Endothelial cell of umbilical vein (primary cell): ENCODE measurements at regions not wholly inside any gene's neighbourhood (a gene's known extent, or its start where the extent isn't known, plus 50 kb on each side); places are given as distances from the start of the nearest gene placed in this dataset.

Experiments
- EZH2 ChIP-seq: IDR thresholded peaks from 2 replicates; pipeline ENCODE4 v1.6.1; 2012; ENCODE audit warnings: borderline replicate concordance, low read depth, mild to moderate bottlenecking, moderate library complexity, low read length, inconsistent platforms; ENCODE audit not compliant: severe bottlenecking
- FOS ChIP-seq: IDR thresholded peaks from 2 replicates; pipeline ENCODE4 v1.6.1; 2011; ENCODE audit warnings: mild to moderate bottlenecking, low read length, moderate library complexity, borderline replicate concordance; ENCODE audit not compliant: insufficient read depth
- GATA2 ChIP-seq: IDR thresholded peaks from 2 replicates; pipeline ENCODE4 v1.7.0; 2011; ENCODE audit warnings: low read depth, mild to moderate bottlenecking, moderate library complexity, mixed read lengths, low read length; ENCODE audit not compliant: insufficient read length, insufficient read depth
- JUN ChIP-seq: IDR thresholded peaks from 2 replicates; pipeline ENCODE4 v1.6.1; 2011; ENCODE audit warnings: borderline replicate concordance, low read depth; ENCODE audit not compliant: insufficient read length, insufficient read depth
- MYC ChIP-seq: IDR thresholded peaks from one replicate; pipeline ENCODE4 v1.6.1; 2011; ENCODE audit warnings: mild to moderate bottlenecking, low read depth, low read length
- POLR2A ChIP-seq: IDR thresholded peaks from 2 replicates; pipeline ENCODE4 v1.6.1; 2012; ENCODE audit warnings: low read depth, mild to moderate bottlenecking, control low read depth, low read length
- POLR2AphosphoS5 ChIP-seq: IDR thresholded peaks from 2 replicates; pipeline ENCODE4 v1.6.1; 2012; ENCODE audit warnings: low read depth, mild to moderate bottlenecking, control low read depth, low read length, moderate library complexity; ENCODE audit not compliant: insufficient read depth
- TF ChIP-seq, protein P1 (sequence below), 2 donors: IDR thresholded peaks; 1 replicate in 1 of 2; 2 replicates in 1 of 2; pipeline ENCODE4 v1.5.1; 2011; ENCODE audit warnings: low read length in 2 of 2, mild to moderate bottlenecking in 2 of 2, moderate library complexity in 2 of 2, control low read depth in 1 of 2, inconsistent platforms in 1 of 2, low read depth in 1 of 2; ENCODE audit not compliant: insufficient read depth in 1 of 2; ENCODE audit errors: extremely low read depth in 1 of 2
- TF ChIP-seq, protein P2 (sequence below): IDR thresholded peaks from 2 replicates; pipeline ENCODE4 v1.6.1; 2011; ENCODE audit not compliant: insufficient read depth, insufficient read length

DNA sequence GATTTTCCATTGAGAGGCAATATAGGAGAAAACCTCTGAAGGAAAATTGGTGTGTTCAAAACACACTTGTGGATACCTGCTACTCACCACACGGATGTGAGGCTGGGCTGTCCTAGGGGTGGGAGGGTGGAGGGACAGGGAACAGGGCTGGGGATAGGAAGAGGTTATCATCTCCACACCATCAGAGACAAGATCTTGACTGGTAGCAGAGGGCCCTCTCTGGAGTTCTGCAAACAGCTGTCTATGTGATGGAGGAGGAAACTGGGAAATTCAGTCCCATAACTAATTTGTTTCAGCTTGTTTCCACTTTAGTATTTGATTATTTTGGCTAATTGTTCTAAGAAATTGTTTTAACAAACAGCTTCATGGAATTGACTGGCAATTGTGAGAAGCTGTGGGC, 91.6 kb upstream of the FSTL4 start:
- TF ChIP-seq FOS (no peak), EZH2 (no peak), MYC (no peak), POLR2A (no peak), GATA2 (no peak), POLR2AphosphoS5 (no peak), JUN (no peak)
- TF ChIP-seq, protein P1, sequence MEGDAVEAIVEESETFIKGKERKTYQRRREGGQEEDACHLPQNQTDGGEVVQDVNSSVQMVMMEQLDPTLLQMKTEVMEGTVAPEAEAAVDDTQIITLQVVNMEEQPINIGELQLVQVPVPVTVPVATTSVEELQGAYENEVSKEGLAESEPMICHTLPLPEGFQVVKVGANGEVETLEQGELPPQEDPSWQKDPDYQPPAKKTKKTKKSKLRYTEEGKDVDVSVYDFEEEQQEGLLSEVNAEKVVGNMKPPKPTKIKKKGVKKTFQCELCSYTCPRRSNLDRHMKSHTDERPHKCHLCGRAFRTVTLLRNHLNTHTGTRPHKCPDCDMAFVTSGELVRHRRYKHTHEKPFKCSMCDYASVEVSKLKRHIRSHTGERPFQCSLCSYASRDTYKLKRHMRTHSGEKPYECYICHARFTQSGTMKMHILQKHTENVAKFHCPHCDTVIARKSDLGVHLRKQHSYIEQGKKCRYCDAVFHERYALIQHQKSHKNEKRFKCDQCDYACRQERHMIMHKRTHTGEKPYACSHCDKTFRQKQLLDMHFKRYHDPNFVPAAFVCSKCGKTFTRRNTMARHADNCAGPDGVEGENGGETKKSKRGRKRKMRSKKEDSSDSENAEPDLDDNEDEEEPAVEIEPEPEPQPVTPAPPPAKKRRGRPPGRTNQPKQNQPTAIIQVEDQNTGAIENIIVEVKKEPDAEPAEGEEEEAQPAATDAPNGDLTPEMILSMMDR (IDR thresholded peaks at IDR 0.05; ENCODE audit: extremely low read depth in 1 of 2, insufficient read depth in 1 of 2, low read depth in 1 of 2, low read length in 2 of 2), result no peak
- TF ChIP-seq, protein P2, sequence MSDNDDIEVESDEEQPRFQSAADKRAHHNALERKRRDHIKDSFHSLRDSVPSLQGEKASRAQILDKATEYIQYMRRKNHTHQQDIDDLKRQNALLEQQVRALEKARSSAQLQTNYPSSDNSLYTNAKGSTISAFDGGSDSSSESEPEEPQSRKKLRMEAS, result no peak
